ELR (cell line): ENCODE measurements at regions not wholly inside any gene's neighbourhood (a gene's known extent, or its start where the extent isn't known, plus 50 kb on each side); places are given as distances from the start of the nearest gene placed in this dataset.
"Not testable (repeated sequence)": the region's sequence is repeated elsewhere in the genome, so short reads cannot be mapped to it uniquely, and the experiment has no call there.

Experiments
- DNase-seq: peaks from one replicate; pipeline ENCODE4 v3.0.0-alpha.2; 2015; ENCODE audit warnings: low read depth

DNA sequence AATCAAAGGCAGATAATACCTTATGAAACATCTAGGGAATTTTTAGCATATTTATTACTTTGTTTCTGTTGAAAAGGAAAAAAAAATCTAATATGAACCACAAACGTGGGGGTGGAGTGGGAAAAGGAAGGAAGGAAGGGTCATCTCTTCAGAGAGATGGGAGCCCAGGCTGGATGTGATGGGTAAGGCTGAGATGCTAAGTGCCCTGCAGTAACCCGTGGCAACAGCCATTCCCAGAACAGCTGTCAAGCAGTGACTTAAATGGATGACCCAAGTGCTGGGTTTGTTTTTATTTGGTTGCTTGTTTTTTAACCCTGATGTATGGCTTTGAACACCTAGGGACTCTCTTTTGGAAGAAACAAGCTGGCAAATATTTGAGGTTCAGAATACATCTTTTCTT is 50.7 kb upstream of the KLF7 start:
- no peak for DNase-seq

DNA sequence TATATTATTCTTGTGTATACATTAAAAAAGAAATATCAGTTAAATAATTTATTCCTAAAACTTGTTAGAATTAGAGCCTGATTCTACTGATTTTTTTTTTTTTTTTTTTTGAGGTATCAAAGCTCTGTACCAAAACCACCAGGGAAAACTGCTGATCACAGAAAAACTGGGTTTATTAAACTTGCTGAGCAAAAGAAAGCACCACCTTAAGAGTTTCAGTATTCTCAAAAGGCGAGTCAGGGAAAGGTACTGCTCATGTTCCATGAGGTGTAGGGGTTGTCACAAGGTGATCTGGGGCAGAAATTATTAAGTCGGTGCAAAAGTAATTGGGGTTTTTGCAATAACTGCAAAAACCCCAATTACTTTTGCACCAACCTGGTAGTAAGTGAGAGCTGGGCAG is 51.7 kb upstream of the KLF7 start:
- DNase-seq = no peak

DNA sequence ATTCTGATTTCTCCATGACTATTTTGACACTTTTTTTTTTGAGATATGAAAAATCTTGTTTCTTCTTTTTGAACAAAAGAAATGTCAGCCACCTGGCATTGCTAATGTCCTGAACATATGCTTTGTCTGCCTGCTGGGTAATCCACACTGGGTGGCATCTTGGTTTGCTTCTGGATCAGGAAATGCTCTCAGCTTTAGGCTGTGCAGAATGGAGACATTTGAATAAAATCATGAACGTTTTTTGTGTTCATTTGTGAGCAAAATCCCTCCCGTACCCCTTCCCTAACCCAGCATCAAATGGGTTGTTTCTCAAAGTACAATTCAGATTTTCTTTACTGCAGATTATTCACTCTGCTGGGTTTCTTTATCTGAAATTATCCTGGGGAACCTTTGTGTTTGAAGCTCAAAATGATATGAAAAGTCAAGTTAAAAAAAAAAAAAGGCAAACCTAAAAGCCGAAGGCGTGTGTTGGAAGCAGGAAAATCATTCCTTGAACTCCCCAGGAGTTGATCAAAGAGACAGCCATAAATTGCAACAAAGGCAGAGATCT is 53.4 kb upstream of the KLF7 start:
- no peak for DNase-seq

DNA sequence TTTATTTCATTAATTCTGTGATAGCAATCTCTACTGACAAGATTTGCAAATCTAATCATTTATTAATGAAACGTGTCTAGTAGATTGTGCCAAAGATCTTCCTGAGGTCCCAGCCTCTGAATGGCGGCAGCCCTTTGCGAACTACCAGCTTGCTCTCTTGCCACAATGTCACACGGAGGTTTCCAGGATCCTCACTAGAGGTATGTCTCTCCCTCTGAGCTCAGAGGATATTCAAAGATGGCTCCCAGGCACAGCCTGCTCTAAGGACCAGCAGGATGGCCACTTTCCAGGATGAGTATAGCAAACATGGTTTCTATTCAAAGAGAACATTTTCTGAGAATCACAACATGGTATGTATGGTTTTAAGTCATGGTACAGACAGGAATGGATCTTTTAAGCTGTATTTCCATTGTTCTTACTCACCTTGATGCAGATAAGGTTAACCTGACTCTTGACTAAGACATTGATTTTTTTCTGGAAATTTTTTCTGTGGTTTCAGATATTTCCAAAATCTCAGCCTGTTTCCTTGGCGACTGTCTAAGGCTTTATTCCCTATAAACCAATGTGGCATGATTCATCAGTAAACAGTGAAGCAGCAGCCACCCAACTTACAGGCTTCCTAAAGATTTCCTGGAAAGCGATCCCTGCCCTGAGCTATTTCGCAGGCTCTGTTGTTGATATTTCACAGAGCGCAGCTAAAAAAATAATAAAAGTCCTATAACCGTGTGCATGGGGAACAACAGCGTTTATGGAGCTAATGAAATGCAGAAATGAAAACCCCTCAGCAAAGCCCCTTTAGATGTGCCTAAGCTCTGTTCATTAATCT is 54.1 kb upstream of the KLF7 start:
- DNase-seq = peak; percentile 83

DNA sequence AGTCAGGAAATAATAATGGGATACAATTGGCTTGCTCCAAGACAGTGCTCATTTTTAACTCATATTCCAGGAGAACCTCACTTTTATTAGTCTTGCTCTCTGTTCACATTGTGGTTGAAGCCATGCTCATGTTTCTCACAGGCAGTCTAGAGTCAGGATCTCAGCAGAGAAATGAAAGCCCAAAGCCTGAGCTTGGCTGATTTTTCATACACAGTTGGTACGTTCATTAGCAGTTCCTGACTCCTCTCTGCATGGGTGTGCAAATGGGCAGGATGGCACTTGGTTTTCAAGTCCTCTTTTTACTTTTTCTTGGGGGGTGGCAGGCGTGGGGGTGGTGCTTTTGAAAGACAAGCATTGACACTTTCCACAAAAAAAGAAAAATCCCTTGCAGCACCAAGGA is 56.0 kb upstream of the KLF7 start:
- DNase-seq = no peak

DNA sequence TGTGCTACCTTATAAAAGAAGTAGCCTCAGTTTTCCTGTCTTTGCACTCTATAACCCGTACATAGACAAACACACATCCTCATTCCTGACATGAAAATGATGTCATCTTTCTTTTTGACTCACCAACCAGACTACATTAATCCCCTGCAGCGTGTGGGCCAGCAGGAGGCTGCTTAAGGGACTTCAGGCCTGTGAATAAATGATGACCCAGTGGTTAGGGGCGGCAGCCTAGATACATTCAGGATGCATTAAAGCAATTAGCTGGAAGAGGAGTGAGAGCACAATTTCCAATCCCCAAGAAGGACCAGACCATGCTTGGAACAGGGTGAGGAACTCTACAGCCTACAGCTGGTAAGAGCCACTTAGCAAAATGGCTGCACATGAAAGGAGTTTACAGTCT is 57.3 kb upstream of the KLF7 start:
- DNase-seq = peak; percentile 84

DNA sequence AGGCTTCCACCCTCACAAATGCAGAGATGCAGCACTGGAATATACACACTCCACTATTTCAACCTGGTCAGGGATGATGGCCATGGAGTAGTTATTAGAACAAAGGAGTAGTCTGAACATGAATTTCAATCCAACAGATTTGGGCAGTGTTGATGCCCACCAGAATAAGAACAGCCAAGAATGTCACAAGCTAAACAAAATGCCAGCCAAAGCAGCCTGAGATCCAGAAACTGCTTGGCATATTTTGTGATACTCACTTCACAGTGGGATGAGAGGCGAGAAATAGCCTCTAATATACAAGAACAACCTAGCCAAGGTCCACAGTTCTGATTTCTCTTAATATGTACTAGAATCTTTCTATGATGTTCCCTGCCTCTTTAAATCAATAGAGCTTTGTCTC is 58.6 kb upstream of the KLF7 start:
- no peak for DNase-seq

DNA sequence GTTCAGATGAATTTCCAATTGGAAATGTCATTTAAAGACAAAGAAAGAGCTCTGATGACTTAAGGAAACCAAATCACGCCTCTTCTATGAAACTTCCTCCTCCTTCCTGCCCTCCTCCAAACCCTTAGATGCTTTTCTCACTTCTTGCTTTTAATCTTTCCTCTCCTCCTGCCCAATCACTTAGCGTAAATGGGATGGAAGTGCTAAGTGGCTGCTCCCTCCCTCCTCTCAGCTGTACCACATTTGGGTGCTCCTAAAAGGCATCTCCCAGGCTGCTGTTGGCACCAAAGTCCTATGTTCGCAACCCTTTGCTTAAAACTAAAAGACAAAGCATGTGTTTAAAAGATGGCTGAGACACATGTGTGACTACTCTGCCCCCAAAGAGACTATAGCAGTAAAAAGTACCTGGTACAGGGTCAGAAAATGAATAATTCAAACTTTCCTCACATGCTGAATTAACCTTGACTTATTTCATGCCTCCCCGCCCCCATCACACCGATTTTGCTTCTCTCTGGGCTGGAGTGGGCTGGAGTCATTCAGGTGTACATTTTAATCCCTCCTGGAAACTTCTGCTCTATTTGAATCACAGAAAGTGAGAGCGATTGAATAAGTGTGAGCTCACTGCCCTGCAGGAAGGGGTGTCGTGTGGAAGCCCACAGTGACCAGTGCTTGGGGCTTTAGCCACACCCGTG is 59.2 kb upstream of the KLF7 start:
- DNase-seq = no peak

DNA sequence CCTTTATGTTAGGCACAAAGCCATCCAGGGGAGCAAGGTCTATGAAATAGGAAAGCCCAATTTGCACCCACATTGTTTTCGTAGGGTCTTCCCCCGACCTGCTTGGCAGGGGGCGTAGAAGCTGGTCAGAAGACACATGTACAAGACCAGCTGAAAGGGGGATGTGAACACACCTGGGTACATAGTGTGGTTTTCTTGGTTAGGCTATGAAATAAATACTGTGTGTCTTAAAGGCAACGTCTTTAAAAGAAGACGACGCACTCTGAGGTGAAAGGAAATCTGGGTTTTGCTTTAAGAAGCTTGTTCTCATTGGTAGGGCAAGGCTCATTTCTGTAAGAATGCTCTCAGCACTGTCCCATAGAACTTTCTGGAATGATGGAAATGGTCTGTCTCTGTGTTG is 60.0 kb upstream of the KLF7 start:
- no peak for DNase-seq

DNA sequence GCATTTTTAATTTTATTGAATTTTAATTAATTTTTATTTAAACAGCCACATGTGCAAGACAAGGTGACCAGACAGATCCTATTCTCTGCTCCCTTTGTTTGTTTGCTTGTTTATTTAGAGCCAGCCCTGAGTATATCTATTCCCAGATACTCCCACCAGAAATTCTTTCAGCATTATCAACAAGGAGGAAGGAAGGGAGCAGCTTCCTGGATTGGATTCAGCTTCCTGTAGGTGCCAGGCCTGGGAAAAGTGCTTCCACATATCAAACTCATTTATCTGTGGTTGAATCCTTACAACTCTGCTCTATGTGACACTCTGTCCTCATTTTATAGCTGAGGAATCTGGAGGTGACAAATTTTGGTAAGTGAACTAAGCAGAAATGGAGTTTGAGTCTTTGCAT is 60.5 kb upstream of the KLF7 start:
- DNase-seq = peak; percentile 65

DNA sequence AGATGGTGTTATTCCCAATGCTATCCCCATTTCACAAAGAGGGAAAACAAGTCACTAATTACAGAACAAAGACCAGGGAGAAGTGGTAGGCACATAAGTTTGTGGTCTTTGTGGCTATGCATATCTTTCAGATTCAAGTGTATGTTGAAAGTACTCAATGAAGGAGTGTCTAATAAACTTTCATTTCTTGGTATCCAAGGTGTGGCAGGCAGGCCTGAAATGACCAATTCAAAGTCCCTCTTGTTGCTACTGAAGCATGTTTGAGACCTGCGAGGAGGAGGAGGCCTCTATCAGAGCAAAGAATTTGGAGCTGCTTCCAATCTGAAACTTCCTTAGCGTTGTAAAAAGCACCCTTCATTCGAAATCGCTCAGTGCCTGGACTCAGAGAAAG is 60.9 kb upstream of the KLF7 start:
- DNase-seq = no peak

DNA sequence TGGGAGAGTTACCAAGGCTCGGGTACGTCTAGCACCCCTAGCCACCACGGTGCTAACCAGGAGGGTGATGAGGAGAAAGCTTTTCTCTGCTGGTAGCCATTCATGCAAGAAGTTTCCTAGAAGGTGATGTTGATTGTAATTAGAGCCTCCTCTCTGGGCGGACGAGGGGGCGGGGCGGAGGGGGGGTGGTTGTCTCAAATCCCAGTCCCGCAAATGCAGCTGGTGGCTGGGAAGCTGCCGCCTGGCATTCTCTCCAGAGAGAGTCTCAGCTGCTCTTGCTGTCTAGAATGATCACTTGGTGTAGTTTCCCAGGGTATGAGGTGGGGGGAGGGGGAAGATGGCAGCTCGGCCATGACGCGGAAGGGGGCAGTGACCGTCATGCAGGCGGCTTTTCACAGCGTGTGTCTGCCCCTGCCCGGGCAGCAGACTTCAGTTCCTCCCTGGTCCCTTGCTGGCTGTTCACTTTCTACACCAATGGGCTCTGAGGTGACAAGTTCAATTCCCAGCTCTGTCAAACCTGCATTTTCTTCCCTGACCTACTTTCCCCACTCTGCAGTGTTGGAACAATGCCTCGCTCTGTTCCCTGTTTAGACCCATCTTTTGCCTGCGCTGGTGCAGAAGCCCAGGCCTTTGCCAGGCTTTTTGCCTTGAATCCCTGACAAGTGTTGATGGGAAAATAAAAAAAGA is 61.5 kb upstream of the KLF7 start:
- DNase-seq = no peak

DNA sequence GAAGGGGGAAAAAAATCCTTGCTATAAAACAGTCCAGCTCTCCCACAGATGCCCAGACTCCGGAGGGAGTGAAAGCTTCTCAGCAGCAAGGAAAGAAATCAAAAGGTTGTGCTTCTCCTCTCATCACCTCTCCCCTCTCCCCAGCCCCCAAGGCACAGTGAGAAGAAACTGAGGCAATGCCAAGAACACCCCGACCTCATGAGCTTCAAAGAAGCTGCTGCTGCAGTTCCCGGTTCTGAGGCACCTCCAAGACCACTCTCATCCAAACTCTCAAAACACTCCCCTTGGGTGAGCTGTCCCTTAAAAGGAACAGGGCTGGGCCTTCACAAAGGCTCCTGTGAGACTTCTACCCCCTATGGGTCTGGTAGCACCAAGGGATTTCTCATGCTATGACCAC is 62.0 kb upstream of the KLF7 start:
- no peak for DNase-seq

DNA sequence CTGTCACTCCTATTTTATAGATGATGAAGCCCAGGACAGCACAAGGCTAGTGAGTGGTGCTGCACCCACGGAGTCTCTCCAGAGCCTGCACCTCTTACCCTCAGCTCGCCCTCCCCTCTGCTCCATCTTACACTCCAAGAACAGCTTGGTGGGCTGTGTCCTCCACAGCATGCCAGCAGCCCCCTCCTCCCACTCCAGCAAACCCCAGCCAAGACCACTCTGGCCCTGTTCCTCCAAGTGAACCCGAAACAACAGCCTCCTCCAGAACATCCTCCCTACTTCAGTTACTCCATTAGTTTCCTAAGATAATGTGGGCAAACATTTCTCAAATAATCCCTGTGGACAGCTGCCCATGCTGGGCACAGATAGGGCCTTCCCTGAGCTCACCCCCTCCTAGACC is 62.7 kb upstream of the KLF7 start:
- no peak for DNase-seq

DNA sequence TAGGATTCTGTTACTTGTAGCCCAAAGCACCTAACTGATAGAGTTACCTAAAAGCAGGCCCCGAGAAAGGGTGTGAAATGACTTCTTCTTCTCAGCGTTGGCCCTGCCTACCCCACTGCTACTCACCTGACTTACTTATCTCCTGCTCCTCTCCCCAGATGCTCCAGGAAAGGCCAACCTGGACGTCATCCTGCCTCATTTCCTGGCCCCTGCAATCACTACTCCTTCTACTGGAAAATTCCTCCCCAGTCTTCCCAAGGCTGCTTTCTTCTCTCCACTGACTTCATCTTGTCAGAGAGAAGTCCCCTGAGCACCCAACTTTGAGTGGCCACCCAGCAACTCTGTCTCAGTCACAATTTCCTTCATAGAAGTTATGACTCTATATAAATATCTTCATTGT is 63.4 kb upstream of the KLF7 start:
- no peak for DNase-seq

DNA sequence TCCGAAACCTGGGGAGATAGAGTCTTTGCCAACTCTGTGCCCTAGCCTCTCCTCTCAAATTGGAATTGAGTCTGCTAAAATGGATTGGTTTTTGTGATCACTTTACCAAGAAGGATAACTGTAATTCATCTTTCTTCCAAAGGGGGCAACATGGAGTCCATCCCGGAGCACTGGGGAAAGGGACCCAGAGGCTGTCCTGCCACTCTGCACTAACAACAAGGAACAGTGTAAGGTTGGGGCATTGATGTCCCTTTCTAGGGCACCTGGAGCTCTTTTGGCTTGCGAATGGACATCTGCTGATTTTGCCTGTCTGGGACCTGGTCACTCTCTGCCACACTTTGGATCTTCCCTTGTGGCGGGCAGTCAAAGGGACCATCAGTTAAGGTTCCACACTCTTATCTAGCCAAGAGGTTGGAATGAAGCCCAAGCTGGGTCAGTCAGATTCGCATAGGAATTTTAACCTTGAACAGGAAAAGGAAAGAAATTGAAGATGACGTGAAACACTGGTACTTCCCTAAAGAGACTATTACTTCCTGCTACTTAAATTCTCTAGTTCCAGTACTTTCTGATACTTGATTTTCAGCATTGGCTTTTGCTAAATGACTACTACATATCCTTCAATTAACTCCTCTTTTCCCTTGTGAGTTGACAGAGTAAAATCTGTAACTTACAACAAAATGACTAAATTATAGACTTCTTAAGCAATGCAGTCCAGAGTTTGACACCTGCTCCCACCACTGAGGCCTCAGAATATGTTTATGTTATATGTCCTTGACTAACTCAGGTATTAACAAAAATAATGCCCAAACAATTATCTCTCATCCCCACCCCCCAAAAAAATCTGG is 64.7 kb upstream of the KLF7 start:
- DNase-seq = peak; percentile 57

DNA sequence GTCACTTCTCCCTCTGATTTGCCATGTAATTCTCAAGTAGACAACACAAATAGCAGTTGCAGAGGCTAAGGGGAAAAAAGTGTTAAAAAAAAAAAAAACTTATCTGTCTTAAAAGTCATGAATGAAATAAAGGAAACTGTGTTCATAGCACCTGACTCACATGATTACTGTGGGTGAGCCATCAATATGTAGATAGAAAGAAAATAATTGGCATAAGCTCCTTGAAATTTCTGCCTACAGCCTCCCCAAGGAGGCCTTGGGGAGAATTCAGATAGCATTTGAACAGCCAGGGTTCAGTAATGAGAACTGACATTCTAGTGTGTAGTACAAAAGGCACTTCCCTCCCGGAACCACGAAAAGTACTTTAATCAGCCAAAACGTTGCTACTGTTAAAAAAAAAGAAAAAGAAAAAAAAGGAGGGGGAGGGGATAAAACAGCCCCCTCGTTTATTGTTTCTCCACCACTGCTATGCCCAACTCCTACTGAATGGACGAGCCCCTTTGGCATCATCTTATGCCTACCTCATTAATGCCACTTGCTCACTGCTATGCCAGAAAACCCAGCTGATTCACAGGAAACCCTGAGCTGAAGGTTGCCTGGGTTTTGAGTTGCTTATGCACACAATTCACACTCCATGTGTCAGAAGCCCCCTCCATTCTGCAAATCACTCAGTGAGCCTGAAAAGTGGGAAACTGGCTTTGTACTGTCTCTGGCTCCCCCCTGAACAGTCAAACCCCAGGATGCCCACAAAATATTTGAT is 65.5 kb upstream of the KLF7 start:
- peak; percentile 58 for DNase-seq

DNA sequence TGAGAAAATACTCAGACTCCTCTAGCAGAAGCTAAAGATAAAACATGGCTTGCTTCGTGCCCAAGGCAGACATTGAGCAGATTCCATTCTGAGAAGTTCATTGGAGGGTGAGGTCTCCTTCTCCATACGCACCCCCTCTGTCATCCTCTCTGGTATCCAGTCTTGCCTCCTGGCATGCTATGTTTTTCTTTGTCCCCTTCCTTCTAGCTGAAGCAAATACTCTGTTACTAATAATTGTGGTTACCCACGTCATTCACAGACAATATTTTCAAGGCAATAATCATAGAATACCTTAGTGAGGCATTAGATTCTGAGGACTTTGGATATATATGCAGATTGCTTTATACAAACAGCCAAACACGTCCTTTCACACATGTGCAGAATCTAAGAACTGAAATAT is 66.2 kb upstream of the KLF7 start:
- peak; percentile 83 for DNase-seq

DNA sequence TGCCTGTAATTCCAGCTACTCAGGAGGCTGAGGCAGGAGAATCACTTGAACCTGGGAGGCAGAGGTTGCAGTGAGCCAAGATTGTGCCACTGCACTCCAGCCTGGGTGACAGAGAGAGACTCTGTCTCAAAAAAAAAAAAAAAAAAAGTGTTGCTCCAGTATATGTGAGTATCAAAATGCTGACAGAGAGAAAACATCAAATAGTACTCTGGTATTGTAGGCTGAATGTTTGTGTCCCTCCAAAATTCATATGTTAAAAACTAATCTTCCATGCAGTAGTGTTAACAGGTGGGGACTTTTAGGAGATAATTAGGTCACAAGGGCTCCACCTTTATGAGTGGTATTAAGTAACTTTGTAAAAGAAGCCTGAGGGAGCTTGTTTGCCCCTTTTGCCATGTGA is 67.4 kb upstream of the KLF7 start:
- not testable (repeated sequence) for DNase-seq

DNA sequence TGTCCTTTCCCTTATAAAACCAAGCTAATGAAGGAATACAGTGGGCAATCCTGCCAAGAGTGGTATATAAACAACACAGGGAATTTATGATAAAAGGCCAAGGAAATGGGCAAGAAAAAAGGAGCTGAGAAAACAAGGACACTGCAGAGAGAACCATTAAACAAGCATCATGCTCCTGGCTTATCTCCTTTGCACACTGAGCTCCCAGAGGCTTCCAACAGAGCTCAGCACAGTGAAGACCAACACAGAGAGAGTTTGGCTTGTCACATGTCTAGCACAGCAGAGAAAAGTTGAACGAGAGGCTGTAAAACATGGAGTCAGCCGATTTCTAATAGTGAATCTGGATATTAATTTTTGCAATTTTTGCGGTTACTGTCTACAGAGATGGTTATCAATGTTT is 68.0 kb upstream of the KLF7 start:
- DNase-seq = no peak

DNA sequence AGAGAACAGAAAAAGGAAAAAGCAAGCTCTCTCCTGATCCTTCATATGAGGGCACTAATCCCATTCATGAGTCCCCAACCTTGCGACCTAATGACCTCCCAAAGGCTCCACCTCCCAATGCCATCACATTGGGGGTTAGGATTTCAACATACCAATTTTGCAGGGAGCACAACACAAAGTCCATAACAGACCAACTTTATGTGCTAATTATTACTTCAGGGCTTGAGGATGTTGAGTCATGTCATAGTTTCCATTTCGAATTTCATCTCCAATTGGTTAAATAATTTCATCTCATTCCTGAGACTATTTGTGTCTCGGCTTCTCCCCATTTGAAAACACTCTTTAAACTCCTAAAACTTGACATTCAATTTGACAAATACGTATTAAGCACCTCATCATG is 69.9 kb upstream of the KLF7 start:
- DNase-seq = no peak
